ENCODE measurements at regions not wholly inside any gene's neighbourhood (a gene's known extent, or its start where the extent isn't known, plus 50 kb on each side); places are given as distances from the start of the nearest gene placed in this dataset.

DNA sequence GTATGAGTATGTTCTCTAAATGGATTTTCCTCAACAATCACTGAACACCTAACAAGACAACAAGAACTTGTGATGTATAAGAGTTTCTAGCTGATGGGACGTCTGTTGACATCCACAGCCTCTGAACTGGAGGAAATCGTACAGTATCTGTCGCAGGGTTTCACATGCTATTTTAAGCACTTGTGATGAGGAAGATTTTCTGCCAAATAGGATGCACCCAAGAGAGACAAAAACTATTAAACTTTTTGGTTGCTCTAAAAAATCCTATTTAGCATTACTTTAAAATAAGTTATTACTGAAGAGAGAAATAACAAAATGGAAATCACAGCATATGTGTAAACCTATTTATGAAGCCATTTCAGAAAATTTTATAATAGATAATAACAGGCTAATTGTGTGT is 356.1 kb upstream of the SLC7A11 start:
- ChIA-PET CTCF (no interaction called here), POLR2A (ENCODE audit: low non-redundant PET) (no interaction called here)
- TF ChIP-seq, protein P1, sequence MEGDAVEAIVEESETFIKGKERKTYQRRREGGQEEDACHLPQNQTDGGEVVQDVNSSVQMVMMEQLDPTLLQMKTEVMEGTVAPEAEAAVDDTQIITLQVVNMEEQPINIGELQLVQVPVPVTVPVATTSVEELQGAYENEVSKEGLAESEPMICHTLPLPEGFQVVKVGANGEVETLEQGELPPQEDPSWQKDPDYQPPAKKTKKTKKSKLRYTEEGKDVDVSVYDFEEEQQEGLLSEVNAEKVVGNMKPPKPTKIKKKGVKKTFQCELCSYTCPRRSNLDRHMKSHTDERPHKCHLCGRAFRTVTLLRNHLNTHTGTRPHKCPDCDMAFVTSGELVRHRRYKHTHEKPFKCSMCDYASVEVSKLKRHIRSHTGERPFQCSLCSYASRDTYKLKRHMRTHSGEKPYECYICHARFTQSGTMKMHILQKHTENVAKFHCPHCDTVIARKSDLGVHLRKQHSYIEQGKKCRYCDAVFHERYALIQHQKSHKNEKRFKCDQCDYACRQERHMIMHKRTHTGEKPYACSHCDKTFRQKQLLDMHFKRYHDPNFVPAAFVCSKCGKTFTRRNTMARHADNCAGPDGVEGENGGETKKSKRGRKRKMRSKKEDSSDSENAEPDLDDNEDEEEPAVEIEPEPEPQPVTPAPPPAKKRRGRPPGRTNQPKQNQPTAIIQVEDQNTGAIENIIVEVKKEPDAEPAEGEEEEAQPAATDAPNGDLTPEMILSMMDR (conservative IDR thresholded peaks at IDR 0.05; ENCODE audit: low read depth), result no peak

DNA sequence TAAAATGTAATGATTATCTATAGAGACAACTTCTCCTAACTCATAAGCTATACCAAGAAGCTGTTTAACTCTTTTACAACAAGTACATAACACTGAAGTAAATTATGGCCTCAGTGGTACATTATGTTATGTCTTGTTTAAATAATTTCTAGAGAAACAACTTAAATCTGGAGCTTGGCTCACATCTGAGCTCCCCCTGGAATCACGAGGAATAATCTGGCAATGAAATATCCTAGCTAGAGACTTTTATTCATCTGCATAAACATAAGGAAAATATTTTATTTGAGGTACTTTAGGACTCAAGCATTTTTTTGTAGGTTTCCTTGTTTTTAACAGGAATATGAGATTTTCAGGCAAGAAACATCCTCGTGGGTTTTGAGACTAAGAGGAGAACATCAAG is 354.7 kb upstream of the SLC7A11 start:
- TF ChIP-seq, protein P1 (conservative IDR thresholded peaks at IDR 0.05; ENCODE audit: low read depth), result no peak
- no peak for DNase-seq (ENCODE audit: low spot score)
- ChIA-PET CTCF (no interaction called here), POLR2A (ENCODE audit: low non-redundant PET) (no interaction called here)
- no peak overlapping the region for H3K27ac ChIP-seq

More for the DNA sequence above, 356.1 kb upstream of the SLC7A11 start:
- DNase-seq (ENCODE audit: low spot score), result no peak
- H3K27ac ChIP-seq, result no peak overlapping the region

DNA sequence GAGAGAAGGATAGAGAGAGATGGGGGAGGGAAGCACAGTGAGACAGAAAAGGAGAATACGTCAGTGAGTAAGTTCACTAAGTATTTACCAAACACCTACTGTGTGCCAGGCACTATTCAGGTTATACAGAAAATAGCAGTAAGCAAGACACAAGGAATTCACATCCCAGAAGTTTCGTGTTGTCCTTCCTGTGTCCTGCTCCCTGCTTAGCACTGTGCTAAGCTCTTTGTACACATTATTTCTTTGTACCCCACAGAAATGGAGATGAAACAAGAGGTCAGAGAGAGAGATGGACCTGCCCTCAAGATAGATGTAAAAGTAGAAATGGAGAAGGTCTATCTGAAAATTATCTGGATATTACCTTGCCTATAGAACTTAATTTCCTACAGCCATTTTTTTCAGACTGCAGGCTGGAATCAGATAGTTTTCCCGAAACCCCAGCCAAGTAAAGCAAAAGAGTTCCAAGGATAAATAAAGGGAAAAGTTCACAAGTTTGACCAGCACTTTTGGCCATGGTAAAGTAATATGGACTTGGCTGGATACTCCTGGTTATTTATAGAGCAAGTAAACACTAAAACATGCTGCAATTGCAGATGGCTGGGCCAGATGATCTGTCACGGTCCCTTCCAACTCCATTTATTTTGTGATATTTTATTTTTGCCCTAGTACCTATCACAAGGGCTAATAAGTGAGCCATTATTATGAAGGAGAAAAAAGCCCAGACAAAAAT is 353.7 kb upstream of the SLC7A11 start:
- TF ChIP-seq, protein P1 (conservative IDR thresholded peaks at IDR 0.05; ENCODE audit: low read depth), result no peak
- CTCF ChIA-PET, result interaction anchor here (0.6 kb wide), 1 partner anchor 615 kb away, joined by 3 read pairs; no protein-coding TSS in a partner anchor
- no peak for DNase-seq (ENCODE audit: low spot score)

DNA sequence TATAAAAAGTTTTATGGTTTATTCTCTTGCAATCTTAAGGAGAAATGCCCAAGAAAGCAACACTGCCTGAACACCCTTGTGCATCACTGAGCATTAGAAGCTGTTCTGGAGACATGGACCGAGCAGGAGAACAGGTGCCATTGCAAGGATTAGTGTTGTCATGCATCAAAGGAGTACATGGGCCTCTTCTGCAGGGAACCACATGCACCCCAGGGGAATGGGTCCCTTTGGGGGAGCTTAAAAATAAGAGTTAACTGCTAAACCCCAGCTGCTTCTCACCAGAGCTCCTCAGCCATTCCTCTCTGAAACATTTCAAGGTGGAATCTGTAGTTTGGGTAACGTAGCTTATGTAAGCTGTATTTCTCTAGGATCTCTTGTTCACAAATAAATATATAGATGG is 353.0 kb upstream of the SLC7A11 start:
- ChIA-PET CTCF (no interaction called here), POLR2A (ENCODE audit: low non-redundant PET) (no interaction called here)
- TF ChIP-seq, protein P1 (conservative IDR thresholded peaks at IDR 0.05; ENCODE audit: low read depth), result no peak
- H3K27ac ChIP-seq, result no peak overlapping the region
- no peak for DNase-seq (ENCODE audit: low spot score)

More for the DNA sequence above, 353.7 kb upstream of the SLC7A11 start:
- no peak overlapping the region for H3K27ac ChIP-seq
- POLR2A ChIA-PET (ENCODE audit: low non-redundant PET), result no interaction called here

- no peak for DNase-seq (ENCODE audit: low spot score)
- H3K27ac ChIP-seq, result no peak overlapping the region
- ChIA-PET POLR2A (ENCODE audit: low non-redundant PET) (no interaction called here), CTCF (no interaction called here)
- TF ChIP-seq, protein P1 (conservative IDR thresholded peaks at IDR 0.05; ENCODE audit: low read depth), result no peak
Observed at GRCh38 chr4:138592796-138593195, 350.6 kb upstream of the SLC7A11 start.

DNA sequence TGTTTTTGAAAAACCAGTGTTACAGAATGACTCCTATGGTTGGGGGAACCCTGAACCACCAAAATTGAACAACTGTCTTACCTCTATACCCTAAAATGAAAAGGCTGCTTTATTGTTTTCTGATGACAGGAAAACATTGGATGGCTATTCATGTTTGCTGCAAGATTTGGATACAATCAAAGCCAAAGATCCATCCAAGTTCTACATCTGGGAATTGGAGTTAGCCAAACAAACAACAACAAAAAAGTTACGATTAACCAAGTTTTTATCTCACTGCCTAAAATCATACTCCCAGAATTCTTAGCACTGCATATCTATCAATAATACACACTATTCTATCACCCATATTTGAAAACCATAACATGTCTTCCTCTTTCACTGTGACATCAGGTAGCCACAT is 349.7 kb upstream of the SLC7A11 start:
- TF ChIP-seq, protein P1 (conservative IDR thresholded peaks at IDR 0.05; ENCODE audit: low read depth), result no peak
- H3K27ac ChIP-seq, result no peak overlapping the region
- DNase-seq (ENCODE audit: low spot score), result no peak
- ChIA-PET POLR2A (ENCODE audit: low non-redundant PET) (no interaction called here), CTCF (no interaction called here)
